Suprapubic skin (tissue), 4 donors: ENCODE measurements at regions not wholly inside any gene's neighbourhood (a gene's known extent, or its start where the extent isn't known, plus 50 kb on each side); places are given as distances from the start of the nearest gene placed in this dataset.
A peak's percentile ranks its signal among the peaks of the same experiment; 100 is the strongest.
"Not testable (repeated sequence)": the region's sequence is repeated elsewhere in the genome, so short reads cannot be mapped to it uniquely, and the experiment has no call there.

Experiments used
- DNase-seq, 2 donors: peaks; one replicate each; pipeline ENCODE4 v3.0.0-alpha.2; 2019; ENCODE audit warnings: low spot score in 2 of 2
- H3K27ac ChIP-seq: fragments of 200-600 bp; sonication (generic); one replicate; pipeline ENCODE4 v1.5.1; 2019
- H3K27me3 ChIP-seq: fragments of 200-600 bp; sonication (generic); one replicate; pipeline ENCODE4 v1.5.1; 2019
- H3K36me3 ChIP-seq: fragments of 200-600 bp; sonication (generic); one replicate; pipeline ENCODE4 v1.5.1; 2019
- H3K4me1 ChIP-seq: fragments of 200-600 bp; sonication (generic); one replicate; pipeline ENCODE4 v1.5.1; 2019
- H3K4me3 ChIP-seq: fragments of 200-600 bp; sonication (generic); one replicate; pipeline ENCODE4 v1.5.1; 2019; ENCODE audit warnings: mild to moderate bottlenecking
- H3K9me3 ChIP-seq: fragments of 200-600 bp; sonication (generic); one replicate; pipeline ENCODE4 v1.5.1; 2019
- CTCF ChIP-seq, 2 donors: fragments of 200-600 bp in 1 of 2; fragments of 450-650 bp in 1 of 2; sonication (generic) in 1 of 2; IDR thresholded peaks; one replicate each; pipeline ENCODE4 v1.5.1; 2016 to 2019; ENCODE audit warnings: antibody characterized with exemption in 2 of 2, mild to moderate bottlenecking in 1 of 2, moderate library complexity in 1 of 2
- EP300 ChIP-seq: sonication (generic); formaldehyde crosslinking; IDR thresholded peaks from one replicate; pipeline ENCODE4 v1.6.1; 2017; ENCODE audit warnings: antibody characterized with exemption
- POLR2A ChIP-seq, 2 donors: fragments of 450-650 bp; IDR thresholded peaks; one replicate each; pipeline ENCODE4 v1.6.1; 2017; ENCODE audit warnings: antibody characterized with exemption in 2 of 2, mild to moderate bottlenecking in 2 of 2, moderate library complexity in 2 of 2
- POLR2AphosphoS5 ChIP-seq, 3 donors: sonication (generic); formaldehyde crosslinking; IDR thresholded peaks; one replicate each; pipeline ENCODE4 v1.6.1; 2017; ENCODE audit warnings: antibody characterized with exemption in 3 of 3
- WGBS: methylation state at CpG from one replicate; pipeline ENCODE4 v1.1.5; 2018; 5-methylcytosine and 5-hydroxymethylcytosine counted together

- DNase-seq, result no peak
- H3K4me3 ChIP-seq, result no peak overlapping the region
- TF ChIP-seq POLR2A (IDR thresholded peaks at IDR 0.05) (no peak), EP300 (no peak), POLR2AphosphoS5 (IDR thresholded peaks at IDR 0.05) (no peak), CTCF (IDR thresholded peaks at IDR 0.05) (no peak)
- H3K27me3 ChIP-seq, result no peaks in the 10 kb centered on the region
- H3K27ac ChIP-seq, result peak overlapping the region; percentile 54
- H3K9me3 ChIP-seq, result no peaks in the 10 kb centered on the region
- peaks cover 42% of the 10 kb centered on the region for H3K4me1 ChIP-seq
- H3K36me3 ChIP-seq, result no peaks in the 10 kb centered on the region
Measured at GRCh38 chr7:121609208-121609607, 213.1 kb upstream of the FAM3C start.

GRCh38 chr7:121608785-121609184, 212.7 kb upstream of the FAM3C start:
- H3K9me3 ChIP-seq, result no peaks in the 10 kb centered on the region
- H3K27me3 ChIP-seq, result no peaks in the 10 kb centered on the region
- H3K36me3 ChIP-seq, result no peaks in the 10 kb centered on the region
- TF ChIP-seq POLR2AphosphoS5 (IDR thresholded peaks at IDR 0.05) (no peak), POLR2A (IDR thresholded peaks at IDR 0.05) (no peak), CTCF (IDR thresholded peaks at IDR 0.05) (no peak), EP300 (no peak)
- DNase-seq, result no peak
- H3K4me1 ChIP-seq, result peaks cover 46% of the 10 kb centered on the region
- no peak overlapping the region for H3K27ac ChIP-seq
- no peak overlapping the region for H3K4me3 ChIP-seq
- 67% methylated on average over 6 of the region's 6 CpGs for WGBS

- not testable (repeated sequence) for H3K27me3 ChIP-seq, H3K36me3 ChIP-seq, H3K9me3 ChIP-seq, H3K27ac ChIP-seq, DNase-seq, H3K4me3 ChIP-seq
- 89% methylated on average over 2 of the region's 2 CpGs for WGBS
- H3K4me1 ChIP-seq, result peaks cover 49% of the 10 kb centered on the region
Measured at GRCh38 chr7:121608183-121608582, 212.1 kb upstream of the FAM3C start.

GRCh38 chr7:121605317-121605680, 209.2 kb upstream of the FAM3C start:
- Histone ChIP-seq H3K4me1 (peaks cover 37% of the 10 kb centered on the region), H3K4me3 (no peak overlapping the region), H3K27ac (peak overlapping the region; percentile 16), H3K9me3 (no peaks in the 10 kb centered on the region), H3K27me3 (no peaks in the 10 kb centered on the region), H3K36me3 (no peaks in the 10 kb centered on the region)
- peak in 1 of 2 donors; percentile 22 for TF ChIP-seq CTCF (IDR thresholded peaks at IDR 0.05)
- TF ChIP-seq EP300, result no peak
- TF ChIP-seq POLR2A (IDR thresholded peaks at IDR 0.05), result no peak
- 44% methylated on average over 3 of the region's 3 CpGs for WGBS
- DNase-seq, result no peak

GRCh38 chr7:121604627-121605316, 208.7 kb upstream of the FAM3C start:
- TF ChIP-seq POLR2A (IDR thresholded peaks at IDR 0.05), result no peak
- no peak for TF ChIP-seq CTCF (IDR thresholded peaks at IDR 0.05)
- TF ChIP-seq POLR2AphosphoS5 (IDR thresholded peaks at IDR 0.05), result no peak
- TF ChIP-seq EP300, result no peak
- 20% methylated on average over 2 of the region's 2 CpGs for WGBS

GRCh38 chr7:121603886-121604285, 207.8 kb upstream of the FAM3C start:
- WGBS, result 33% methylated on average over 2 of the region's 2 CpGs
- no peak for DNase-seq
- Histone ChIP-seq H3K4me3 (no peak overlapping the region), H3K4me1 (peaks cover 25% of the 10 kb centered on the region), H3K9me3 (no peaks in the 10 kb centered on the region), H3K27ac (peak overlapping the region; percentile 16), H3K27me3 (no peaks in the 10 kb centered on the region), H3K36me3 (no peaks in the 10 kb centered on the region)
- TF ChIP-seq EP300, result no peak
- TF ChIP-seq CTCF (IDR thresholded peaks at IDR 0.05), result no peak
- no peak for TF ChIP-seq POLR2AphosphoS5 (IDR thresholded peaks at IDR 0.05)
- no peak for TF ChIP-seq POLR2A (IDR thresholded peaks at IDR 0.05)

More at GRCh38 chr7:121604627-121605316, 208.7 kb upstream of the FAM3C start:
- H3K27me3 ChIP-seq, result no peaks in the 10 kb centered on the region
- no peaks in the 10 kb centered on the region for H3K9me3 ChIP-seq
- peak overlapping the region; percentile 16 for H3K27ac ChIP-seq
- H3K4me3 ChIP-seq, result no peak overlapping the region
- H3K36me3 ChIP-seq, result no peaks in the 10 kb centered on the region
- no peak for DNase-seq
- H3K4me1 ChIP-seq, result peaks cover 32% of the 10 kb centered on the region
